HG03342 (cell line): ENCODE measurements at regions not wholly inside any gene's neighbourhood (a gene's known extent, or its start where the extent isn't known, plus 50 kb on each side); places are given as distances from the start of the nearest gene placed in this dataset.

ENCODE experiments used
- ATAC-seq: cut with Tn5 transposase; IDR thresholded peaks from one replicate; pipeline ENCODE4 v1.9.1; 2021; ENCODE audit warnings: mild to moderate bottlenecking, moderate library complexity; ENCODE audit not compliant: unreplicated experiment

DNA sequence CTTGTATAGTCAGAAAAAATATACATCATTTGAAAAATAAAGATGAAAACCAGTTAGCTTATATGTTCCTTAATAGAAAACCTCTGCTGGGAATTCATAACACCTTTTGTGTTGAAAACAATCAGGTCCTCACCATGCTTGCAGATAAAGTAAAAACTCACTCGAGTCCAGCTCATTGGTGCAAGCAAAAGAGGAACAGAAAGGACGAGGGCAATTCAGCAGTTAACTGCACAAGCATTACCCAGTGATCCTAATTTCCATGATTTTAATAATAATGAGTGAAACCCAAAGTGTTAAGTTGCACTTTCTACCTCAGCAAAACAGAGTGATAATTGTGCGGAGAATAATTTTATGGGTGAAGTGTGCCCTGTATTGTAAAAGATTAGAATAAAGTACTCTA lies 839.9 kb downstream of the BCL11A start:
- no peak for ATAC-seq

DNA sequence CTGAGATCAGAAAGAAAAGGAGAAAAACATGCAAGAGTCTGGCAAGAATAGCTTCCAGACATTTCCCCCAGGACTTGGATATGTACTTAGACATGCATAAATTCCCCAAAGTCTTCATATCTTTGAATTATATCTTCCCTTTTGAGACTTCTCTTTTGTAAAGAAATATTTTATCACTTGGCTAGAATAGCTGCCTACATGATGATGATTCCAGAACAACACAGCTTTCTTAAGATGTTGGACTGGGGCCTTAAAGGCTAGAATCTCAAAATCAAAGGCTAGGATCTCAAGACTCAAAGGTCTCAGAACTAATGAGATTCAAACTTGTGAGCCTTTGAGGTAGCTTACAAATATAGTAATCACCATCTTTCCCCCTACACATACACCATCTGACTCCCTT lies 842.3 kb downstream of the BCL11A start:
- no peak for ATAC-seq

DNA sequence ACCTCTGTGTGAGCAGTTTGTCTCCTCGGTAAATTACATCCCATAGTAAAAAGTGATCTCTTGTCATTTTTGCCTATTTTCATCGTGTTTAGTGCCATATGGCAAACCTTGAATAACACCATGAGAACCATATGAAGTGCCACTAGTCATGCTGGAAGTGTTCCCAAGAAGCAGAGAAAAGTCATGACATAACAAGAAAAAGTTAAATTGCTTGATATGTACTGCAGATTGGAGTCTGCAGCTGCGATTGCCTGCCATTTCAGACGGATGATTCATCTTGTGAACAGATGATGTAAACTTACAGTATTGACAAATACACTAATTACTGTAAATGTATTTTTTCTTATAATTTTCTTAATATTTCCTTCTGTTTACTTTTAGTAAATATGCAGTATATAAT lies 846.7 kb downstream of the BCL11A start:
- no peak for ATAC-seq

DNA sequence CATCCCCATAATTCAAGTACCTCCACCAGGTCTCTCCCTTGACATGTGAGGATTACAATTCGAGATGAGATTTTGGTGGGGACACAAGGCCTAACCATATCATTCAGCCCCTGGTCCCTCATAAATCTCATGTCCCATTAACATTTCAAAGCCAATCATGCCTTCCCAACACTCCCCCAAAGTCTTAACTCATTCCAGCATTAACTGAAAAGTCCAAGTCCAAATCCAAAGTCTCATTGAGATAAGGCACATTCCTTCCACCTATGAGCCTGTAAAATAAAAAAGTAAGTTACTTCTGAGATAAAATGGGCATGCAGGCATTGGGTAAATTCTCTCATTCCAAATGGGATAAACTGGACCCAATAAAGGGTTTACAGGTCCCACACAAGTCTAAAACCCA lies 849.7 kb downstream of the BCL11A start:
- no peak for ATAC-seq

DNA sequence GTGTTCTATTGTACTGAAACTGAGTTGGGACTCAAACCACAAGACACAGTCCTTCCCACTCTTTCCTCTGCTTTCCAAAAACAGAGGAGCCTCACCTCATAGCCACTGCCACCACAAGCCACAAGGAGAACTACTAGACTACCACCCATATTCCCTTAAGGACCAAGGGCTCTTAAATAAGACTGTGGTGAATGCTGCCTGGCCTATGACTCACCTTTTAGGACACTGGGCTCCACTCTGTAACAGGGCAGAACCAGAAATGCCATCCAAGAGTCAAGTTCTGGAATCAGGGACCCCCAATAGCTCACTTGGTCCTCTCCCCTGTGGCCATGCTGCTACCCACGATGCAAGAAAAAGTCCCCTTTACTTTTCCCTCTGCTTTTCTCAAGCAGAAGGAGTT lies 851.4 kb downstream of the BCL11A start:
- ATAC-seq = no peak

DNA sequence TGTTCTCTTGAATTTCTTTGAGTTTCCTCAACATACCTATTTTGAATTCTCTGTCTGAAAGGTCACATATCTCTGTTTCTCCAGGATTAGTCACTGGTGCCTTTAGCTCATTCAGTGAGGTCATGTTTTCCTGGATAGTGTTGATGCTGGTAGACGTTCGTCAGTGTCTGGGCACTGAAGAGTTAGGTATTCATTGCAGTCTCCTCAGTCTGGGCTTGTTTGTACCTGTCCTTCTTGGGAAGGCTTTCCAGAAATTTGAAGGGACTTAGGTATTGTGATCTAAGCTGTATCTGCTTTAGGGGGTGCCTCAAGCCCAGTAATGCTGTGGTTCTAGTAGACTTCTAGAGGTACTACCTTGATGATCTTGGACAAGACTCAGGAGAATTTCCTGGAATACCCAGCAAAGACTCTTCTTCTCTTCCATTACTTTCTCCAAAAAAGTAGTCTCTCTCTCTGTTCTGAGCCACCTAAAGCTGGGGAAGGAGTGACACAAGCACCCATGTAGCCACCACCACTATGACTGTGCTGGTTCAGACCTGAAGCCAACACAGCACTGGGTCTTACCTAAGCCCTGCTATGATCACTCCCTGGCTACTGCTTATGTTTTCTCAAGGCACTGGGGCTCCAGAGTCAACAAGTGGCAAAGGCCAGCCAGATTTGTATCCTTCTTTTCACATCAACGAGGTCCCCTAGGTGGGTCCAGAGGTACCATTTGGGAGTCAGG lies 852.0 kb downstream of the BCL11A start:
- ATAC-seq = no peak

DNA sequence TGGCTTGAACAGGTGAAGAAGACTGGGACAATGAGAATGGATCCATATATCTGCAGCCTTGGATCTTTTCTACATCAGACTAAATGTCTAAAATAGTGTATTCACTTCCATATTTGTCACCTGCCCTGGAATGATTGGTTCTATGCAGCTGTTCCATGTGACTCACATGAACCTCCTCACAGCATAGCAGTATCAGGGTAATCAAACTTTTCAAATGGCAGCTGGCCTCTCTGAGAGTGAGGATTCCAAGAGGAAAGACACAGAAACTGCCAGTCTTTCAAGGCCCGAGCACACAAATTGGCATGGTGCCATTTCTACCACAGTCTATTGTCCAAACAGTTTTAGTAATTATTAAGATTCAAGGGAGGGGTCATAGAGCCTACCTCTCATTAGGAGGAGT lies 859.3 kb downstream of the BCL11A start:
- no peak for ATAC-seq

DNA sequence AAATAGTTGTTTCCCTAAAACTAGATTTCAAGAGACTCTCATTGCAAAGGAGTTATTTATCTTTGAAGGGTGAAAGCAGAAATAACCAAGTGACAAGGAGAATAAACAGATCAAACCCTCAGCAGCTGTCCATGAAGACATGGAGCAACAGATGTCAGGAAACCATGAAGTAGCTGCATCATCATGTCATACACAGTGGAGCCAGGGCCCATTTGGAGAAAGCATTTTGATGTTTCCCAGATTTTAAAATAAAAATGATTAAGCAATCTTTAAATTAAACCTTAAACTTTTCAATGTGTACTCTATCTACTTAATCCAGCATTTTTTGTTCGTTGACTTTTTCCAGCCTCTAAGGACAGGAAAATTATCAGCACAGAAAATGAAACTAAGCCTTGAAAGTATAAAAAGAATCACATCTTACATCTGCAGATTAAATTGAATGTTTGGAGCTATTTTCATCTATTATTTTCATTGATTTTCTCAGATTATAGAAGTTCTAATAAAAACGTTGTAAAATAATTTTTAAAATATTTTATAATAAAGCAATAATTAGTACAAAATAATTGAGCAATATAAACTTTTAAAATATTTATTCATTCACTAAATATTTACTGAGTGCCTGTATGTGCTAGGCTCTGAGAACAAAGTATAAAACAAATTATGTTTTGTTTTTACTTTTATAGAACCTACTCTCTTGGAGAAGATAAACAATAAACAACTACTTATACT lies 860.1 kb downstream of the BCL11A start:
- ATAC-seq = no peak

DNA sequence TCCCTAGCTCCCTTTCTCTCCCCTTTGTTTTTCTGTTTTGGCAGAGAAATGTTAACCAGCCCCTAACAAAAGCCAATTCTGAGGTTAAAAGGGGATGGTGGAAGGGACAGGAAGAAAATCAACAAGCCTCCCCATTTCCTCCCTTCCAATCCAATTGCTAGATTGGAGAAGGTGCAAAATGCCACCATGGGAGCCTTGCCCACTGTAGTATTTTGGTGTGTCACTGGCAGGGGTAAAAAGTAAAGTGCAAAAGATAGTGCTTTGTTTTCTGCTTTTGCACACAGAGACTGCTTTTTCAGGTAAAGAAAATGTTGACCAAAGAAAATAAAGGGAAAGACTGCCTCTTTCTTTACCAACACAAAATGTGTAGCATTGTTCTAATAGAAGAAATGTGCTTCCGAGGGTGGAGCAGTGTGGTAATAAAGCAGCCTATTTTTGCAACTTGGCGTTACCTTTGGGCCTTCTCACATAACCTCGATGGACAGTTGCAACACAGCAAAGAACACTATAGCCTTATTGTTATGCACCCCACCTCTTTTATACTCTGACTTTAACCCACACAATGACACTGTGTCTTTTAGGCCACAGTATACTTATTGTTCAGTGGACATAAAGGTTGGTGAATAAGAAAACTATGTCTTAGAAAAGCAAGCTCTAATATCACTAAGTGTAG lies 861.8 kb downstream of the BCL11A start:
- no peak for ATAC-seq

DNA sequence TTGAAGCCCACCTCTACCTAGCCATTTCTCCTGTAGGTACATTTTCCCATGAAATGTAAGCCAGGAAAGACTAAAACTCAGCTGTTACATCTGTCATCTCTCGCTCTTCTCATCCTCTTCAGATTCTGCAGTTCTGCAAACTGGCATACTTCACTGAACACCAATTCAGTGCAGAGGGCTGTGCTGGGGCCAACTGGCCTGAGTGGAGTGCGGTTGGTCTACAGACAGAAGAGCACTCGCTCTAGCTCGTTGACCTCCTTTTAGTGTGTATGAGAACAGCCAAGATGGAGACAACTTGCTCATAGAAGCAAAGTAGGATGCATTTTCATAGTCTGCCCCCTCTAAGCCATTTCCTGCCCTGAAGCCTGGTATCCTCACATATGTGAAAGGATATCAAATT lies 862.6 kb downstream of the BCL11A start:
- no peak for ATAC-seq

DNA sequence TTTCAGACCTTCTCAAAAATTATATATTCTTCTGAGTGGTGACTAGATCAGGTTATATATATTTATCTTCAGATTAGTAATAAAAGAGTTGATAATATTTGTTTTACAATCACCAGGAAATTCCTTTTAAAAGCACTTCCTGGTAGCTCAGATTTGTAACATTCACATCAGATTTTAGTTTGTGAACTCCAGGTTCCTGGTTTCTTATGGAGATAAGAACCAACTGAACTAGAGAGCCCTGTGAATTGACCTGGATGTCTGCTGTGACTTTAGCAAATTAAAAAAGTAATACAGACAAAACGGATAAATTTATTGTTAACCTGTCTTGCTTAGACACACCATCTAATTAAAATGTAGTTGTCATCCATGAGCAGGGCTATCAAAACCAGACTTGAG lies 868.7 kb downstream of the BCL11A start:
- ATAC-seq = no peak

DNA sequence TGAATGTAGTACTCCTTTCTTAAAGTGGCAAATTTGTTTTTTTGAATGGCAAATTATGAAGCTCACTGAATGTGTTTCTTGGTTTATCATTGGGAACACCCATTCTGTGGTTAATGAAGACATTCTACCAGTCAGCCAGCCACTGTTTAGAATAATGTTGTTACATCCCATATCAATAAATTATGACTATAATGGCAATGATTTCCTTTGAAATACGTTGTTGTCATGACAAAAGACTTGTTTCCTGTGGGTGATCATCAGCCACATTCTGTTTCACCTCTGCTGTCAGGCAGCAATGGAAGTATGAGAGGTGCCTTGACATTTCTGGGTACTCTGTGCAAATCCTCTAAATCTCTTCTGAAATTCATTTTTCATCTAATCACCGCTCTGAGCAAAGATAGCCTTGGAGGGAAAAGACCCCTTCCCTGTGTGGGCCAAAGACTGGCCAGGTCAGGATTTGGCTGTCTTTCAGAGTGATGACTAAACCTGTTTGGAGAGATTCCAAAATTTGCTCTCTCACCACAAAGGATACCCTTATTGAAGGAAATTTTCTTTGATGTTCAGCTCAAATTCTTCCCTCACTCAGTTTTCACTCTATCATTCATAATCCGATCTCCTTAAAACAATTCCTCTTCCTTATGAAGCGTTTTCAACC lies 869.2 kb downstream of the BCL11A start:
- ATAC-seq = no peak

DNA sequence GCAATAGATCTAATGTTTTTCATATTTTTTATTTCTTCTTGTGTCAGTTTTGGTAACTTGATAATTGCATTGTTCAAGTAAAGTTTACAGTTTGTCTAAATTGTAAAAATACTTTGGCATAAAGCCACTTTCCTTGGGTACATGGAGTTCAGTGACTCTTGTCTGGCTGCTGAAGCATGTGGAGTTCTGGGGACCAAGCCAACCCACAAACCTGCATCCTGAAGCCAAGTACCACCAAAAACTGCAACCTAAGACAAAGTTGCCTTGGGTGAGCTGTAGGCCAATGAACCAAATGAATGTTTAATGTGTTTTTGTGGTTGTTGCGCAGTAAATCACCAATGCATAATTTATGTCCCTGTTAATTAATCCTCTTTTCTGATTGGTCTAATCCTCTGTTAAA lies 872.6 kb downstream of the BCL11A start:
- no peak for ATAC-seq

DNA sequence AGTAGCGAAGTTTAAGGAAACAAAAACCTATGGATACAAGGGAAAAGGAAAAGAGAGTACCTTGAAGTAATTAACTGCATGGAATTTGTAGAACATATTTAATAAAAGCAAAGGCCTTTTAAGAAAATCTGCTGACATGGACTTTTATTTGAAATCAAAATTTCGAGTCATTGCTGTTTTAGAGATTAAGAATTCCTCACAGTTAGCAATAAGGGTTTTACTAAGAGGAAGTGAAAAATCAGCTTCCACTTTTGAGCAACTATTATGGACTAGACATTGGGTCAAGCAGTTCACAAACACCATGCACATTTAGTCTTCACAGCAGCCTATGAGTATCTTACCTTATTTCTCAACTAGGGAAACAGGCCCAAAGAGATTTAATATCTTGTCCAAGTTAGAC lies 876.3 kb downstream of the BCL11A start:
- ATAC-seq = no peak

DNA sequence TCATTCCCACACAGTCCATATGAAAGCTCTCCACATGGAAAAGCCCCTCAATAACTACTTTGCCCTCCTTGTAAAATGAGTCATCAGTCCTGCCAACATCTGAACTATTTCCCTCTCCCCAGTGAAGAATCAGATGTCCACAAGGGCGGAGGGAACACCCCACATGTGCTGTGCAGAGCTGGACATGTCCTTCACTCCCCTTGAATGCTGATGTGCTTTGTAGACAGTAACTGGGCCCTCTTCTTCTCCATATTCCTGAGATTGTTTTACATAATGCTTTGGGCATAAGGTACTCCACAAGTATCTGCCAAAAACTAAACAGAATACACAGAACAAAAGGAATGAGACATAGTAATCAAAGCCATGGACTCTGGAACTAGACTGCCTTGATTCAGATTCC lies 879.4 kb downstream of the BCL11A start:
- no peak for ATAC-seq

DNA sequence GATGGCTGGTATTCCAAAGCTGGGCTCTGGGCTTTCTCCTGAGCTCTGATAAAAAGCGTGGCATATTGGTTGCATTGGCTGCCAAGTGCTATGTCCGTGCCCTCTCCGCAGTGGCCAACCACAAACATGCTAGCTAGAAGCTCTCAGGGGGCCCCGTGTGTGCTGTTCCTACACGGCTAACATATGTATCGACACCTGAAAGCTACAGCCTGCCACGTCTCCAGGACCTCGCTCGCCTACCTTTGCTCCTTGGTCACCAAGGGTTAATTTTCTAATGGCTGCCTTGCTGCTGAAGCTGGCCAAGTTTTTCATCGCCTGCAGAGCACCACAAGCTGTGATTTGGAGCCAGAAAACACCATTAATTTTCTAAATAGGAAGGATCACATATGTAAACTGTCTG lies 888.4 kb downstream of the BCL11A start:
- ATAC-seq = no peak

DNA sequence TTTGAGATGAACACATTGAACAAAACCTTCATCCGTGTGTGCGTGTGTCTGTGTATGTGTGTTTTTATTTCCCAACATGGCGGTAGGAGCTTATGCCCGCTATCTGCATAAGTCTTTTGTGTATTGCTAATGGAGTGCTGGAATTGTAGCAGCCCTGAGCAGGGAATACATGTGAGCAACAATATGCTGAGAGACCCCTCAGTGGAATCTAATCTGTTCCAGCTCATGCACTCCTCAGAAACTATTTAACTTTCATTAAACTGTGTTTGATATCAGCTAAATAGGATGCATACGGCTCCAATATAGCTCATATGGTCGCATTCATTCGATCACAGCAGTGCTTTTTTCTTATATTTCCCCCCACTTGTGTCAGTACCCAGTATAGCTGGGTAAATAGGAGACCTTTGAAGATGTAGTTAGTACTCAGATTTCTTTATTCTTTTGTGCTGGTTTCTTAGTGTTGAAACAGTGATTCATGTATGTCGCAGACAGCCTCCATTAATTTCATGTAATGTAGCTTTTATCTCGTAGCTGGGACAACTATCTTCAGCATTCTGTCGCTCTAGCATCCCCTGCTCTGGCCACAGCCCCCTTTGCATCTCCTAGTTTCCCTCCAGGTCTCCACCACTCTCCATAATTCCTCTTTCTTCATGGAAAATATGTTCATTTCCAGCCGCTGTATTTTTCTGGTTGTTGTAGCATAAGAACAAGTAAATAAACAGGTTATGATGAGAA lies 891.2 kb downstream of the BCL11A start:
- no peak for ATAC-seq

DNA sequence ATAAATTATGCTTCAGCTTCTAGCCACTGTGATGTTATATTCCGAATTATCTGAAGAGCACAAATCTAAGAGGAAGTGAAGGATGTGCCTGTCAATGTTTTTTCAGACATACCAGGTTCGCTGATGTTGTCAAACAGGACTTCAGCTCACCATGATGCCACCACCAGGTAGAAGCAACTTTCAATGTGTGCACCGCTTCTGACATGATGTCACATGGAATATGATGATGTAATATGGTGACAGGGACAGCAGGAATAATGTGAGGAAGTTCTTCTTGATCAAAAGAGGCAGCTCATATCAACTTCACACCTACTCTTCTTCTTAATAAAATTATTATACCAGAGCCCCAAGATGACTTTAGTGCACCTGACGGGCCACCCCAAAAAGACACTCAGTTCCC lies 893.2 kb downstream of the BCL11A start:
- ATAC-seq = no peak

DNA sequence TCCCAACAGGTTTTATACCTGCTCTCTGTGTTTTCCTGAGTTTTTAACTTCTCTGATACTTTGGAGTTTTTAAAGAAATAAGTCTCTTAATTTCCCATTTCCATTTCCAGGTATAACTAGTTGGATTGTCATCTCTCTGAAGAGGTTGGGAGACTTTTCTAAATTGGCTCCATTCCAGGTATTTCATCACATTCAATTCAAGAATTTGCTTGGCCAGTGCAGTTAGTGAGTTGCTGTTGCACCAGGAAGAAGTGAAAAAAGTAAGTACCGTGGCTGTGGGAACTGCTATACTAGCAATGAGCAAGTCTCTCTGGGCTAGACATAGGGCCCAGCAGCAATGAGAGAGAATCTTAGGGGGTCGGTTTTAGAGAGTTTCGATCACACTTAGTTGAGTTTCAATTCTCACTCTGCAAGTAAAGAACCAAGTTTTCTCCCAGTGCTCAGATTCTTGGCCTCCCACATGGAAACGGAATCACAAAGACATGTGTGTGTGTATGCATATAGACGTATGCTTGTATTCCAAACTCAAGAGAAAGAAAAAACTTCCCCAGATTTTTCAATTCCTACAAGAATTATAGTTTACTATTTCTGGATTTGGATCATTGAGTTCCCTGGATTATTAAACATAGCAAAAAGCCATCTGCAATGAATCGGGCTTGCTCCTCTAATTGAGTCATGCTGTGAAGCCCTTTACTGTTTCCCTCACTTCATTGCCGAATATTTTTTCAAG lies 894.4 kb downstream of the BCL11A start:
- ATAC-seq = no peak

DNA sequence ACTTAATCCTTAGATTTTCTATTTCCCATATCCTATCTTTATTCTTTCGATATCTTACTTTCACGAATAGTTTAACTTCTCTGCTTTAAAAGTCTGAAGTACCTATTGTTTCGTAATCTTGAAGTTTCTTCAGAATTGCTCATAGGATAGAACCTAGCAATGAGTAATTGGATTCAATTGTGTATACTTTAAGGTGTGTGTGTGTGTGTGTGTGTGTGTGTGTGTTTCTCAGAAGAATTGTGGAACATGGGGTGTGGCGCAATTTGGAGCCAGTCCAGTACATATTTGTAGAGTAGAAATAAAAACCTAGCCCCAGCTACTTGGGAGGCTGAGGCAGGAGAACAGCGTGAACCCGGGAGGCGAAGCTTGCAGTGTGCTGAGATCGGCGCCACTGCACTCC lies 897.6 kb downstream of the BCL11A start:
- ATAC-seq = no peak
